ENCODE measurements at regions not wholly inside any gene's neighbourhood (a gene's known extent, or its start where the extent isn't known, plus 50 kb on each side); places are given as distances from the start of the nearest gene placed in this dataset.

GRCh38 chr15:23823508-23823907 is 136.4 kb upstream of the NDN start:
- Mint-ChIP-seq H3K4me1 (ENCODE audit: low read depth, unreplicated experiment) (no peaks in the 10 kb centered on the region), H3K27me3 (ENCODE audit: low read depth, unreplicated experiment) (peaks cover 1% of the 10 kb centered on the region), H3K27ac (ENCODE audit: unreplicated experiment) (no peak overlapping the region), H3K9me3 (ENCODE audit: unreplicated experiment) (no peaks in the 10 kb centered on the region), H3K4me3 (ENCODE audit: unreplicated experiment) (no peak overlapping the region), H3K36me3 (ENCODE audit: low read depth, unreplicated experiment) (no peaks in the 10 kb centered on the region)
- Histone ChIP-seq H3K27me3 (ENCODE audit: insufficient read depth, low read length) (no peaks in the 10 kb centered on the region), H2AFZ (ENCODE audit: low read depth, low read length) (no peak overlapping the region), H3K36me3 (ENCODE audit: insufficient read depth, low read length) (no peaks in the 10 kb centered on the region), H3K4me2 (ENCODE audit: low read length) (no peak overlapping the region), H3K79me2 (ENCODE audit: insufficient read depth, low read length) (no peaks in the 10 kb centered on the region), H3K27ac (ENCODE audit: low read depth, low read length) (no peak overlapping the region), H3K4me1 (ENCODE audit: insufficient read depth, low read length) (no peaks in the 10 kb centered on the region), H3K9me3 (ENCODE audit: insufficient read depth, low read depth, low read length) (peaks cover 3% of the 10 kb centered on the region), H4K20me1 (ENCODE audit: insufficient read depth, low read length) (no peaks in the 10 kb centered on the region), H3K4me3 (ENCODE audit: insufficient read depth, low read depth, low read length) (no peak overlapping the region), H3K9ac (ENCODE audit: low read length) (no peak overlapping the region)
- TF ChIP-seq EZH2 (IDR thresholded peaks at IDR 0.05; ENCODE audit: insufficient read depth, low read length) (no peak), CTCF (IDR thresholded peaks at IDR 0.05; ENCODE audit: insufficient read depth, low read depth, low read length) (no peak)
- no peak for FAIRE-seq
- no peak for DNase-seq (ENCODE audit: low read depth)

GRCh38 chr15:23828786-23829185 is 141.7 kb upstream of the NDN start:
- Mint-ChIP-seq H3K36me3 (ENCODE audit: low read depth, unreplicated experiment) (no peaks in the 10 kb centered on the region), H3K4me3 (ENCODE audit: unreplicated experiment) (no peak overlapping the region), H3K4me1 (ENCODE audit: low read depth, unreplicated experiment) (no peaks in the 10 kb centered on the region), H3K9me3 (ENCODE audit: unreplicated experiment) (peaks cover 4% of the 10 kb centered on the region), H3K27me3 (ENCODE audit: low read depth, unreplicated experiment) (no peaks in the 10 kb centered on the region), H3K27ac (ENCODE audit: unreplicated experiment) (no peak overlapping the region)
- DNase-seq (ENCODE audit: low read depth) (no peak), FAIRE-seq (no peak)
- peaks cover 5% of the 10 kb centered on the region for H3K9me3 ChIP-seq (ENCODE audit: insufficient read depth, low read depth, low read length)
- no peak overlapping the region for H3K4me2 ChIP-seq (ENCODE audit: low read length)
- H3K9ac ChIP-seq (ENCODE audit: low read length): no peak overlapping the region
- H3K4me1 ChIP-seq (ENCODE audit: insufficient read depth, low read length): no peaks in the 10 kb centered on the region
- TF ChIP-seq CTCF (IDR thresholded peaks at IDR 0.05; ENCODE audit: insufficient read depth, low read depth, low read length) (no peak), EZH2 (IDR thresholded peaks at IDR 0.05; ENCODE audit: insufficient read depth, low read length) (no peak)
- no peak overlapping the region for H3K27ac ChIP-seq (ENCODE audit: low read depth, low read length)
- no peak overlapping the region for H2AFZ ChIP-seq (ENCODE audit: low read depth, low read length)
- H4K20me1 ChIP-seq (ENCODE audit: insufficient read depth, low read length): no peaks in the 10 kb centered on the region
- no peaks in the 10 kb centered on the region for H3K36me3 ChIP-seq (ENCODE audit: insufficient read depth, low read length)
- H3K27me3 ChIP-seq (ENCODE audit: insufficient read depth, low read length): no peaks in the 10 kb centered on the region
- no peak overlapping the region for H3K4me3 ChIP-seq (ENCODE audit: insufficient read depth, low read depth, low read length)
- no peaks in the 10 kb centered on the region for H3K79me2 ChIP-seq (ENCODE audit: insufficient read depth, low read length)

GRCh38 chr15:23835953-23836352 is 148.8 kb upstream of the NDN start:
- H3K4me3 Mint-ChIP-seq (ENCODE audit: unreplicated experiment): no peak overlapping the region
- FAIRE-seq: no peak

More at GRCh38 chr15:23835953-23836352, 148.8 kb upstream of the NDN start:
- Histone ChIP-seq H3K9me3 (ENCODE audit: insufficient read depth, low read depth, low read length) (peaks cover 2% of the 10 kb centered on the region), H3K4me3 (ENCODE audit: insufficient read depth, low read depth, low read length) (no peak overlapping the region), H3K27ac (ENCODE audit: low read depth, low read length) (no peak overlapping the region), H3K4me2 (ENCODE audit: low read length) (no peak overlapping the region), H4K20me1 (ENCODE audit: insufficient read depth, low read length) (no peaks in the 10 kb centered on the region), H3K9ac (ENCODE audit: low read length) (no peak overlapping the region), H3K36me3 (ENCODE audit: insufficient read depth, low read length) (no peaks in the 10 kb centered on the region), H2AFZ (ENCODE audit: low read depth, low read length) (no peak overlapping the region), H3K4me1 (ENCODE audit: insufficient read depth, low read length) (no peaks in the 10 kb centered on the region), H3K27me3 (ENCODE audit: insufficient read depth, low read length) (no peaks in the 10 kb centered on the region), H3K79me2 (ENCODE audit: insufficient read depth, low read length) (no peaks in the 10 kb centered on the region)
- Mint-ChIP-seq H3K36me3 (ENCODE audit: low read depth, unreplicated experiment) (no peaks in the 10 kb centered on the region), H3K4me1 (ENCODE audit: low read depth, unreplicated experiment) (peaks cover 6% of the 10 kb centered on the region), H3K27me3 (ENCODE audit: low read depth, unreplicated experiment) (no peaks in the 10 kb centered on the region), H3K9me3 (ENCODE audit: unreplicated experiment) (peaks cover 11% of the 10 kb centered on the region), H3K27ac (ENCODE audit: unreplicated experiment) (peak overlapping the region; percentile 59)
- TF ChIP-seq CTCF (IDR thresholded peaks at IDR 0.05; ENCODE audit: insufficient read depth, low read depth, low read length) (no peak), EZH2 (IDR thresholded peaks at IDR 0.05; ENCODE audit: insufficient read depth, low read length) (no peak)
- DNase-seq (ENCODE audit: low read depth): no peak
